CD4-positive, alpha-beta memory T cell (primary cell): ENCODE measurements at regions not wholly inside any gene's neighbourhood (a gene's known extent, or its start where the extent isn't known, plus 50 kb on each side); places are given as distances from the start of the nearest gene placed in this dataset.

Experiments
- CTCF ChIA-PET: fragments of 350-600 bp; sonication (Branson Sonifier 250); formaldehyde crosslinking; loops from one replicate; lab custom pipeline; 2021; ENCODE audit warnings: inconsistent platforms; ENCODE audit not compliant: partially characterized antibody; lab: Charles Lee
- POLR2A ChIA-PET: fragments of 350-600 bp; sonication (Branson Sonifier 250); formaldehyde crosslinking; loops from one replicate; lab custom pipeline; 2021; ENCODE audit not compliant: partially characterized antibody; lab: Charles Lee
- DNase-seq, 5 donors: peaks; one replicate each; pipeline versions ENCODE4 v3.0.0 to v3.0.0-alpha.2; 2020 to 2022; ENCODE audit warnings: mixed read lengths in 1 of 5
- H3K27ac ChIP-seq: one replicate; pipeline ENCODE4 v1.7.0; 2013; ENCODE audit warnings: low read depth, low read length
- H3K27me3 ChIP-seq: 2 replicates; pipeline ENCODE4 v1.7.0; 2013; ENCODE audit warnings: mild to moderate bottlenecking, low read length, moderate library complexity; ENCODE audit not compliant: insufficient read depth
- H3K36me3 ChIP-seq: 2 replicates; pipeline ENCODE4 v1.7.0; 2013; ENCODE audit warnings: mild to moderate bottlenecking, low read length, moderate library complexity; ENCODE audit not compliant: insufficient read depth
- H3K4me1 ChIP-seq: 2 replicates; pipeline ENCODE4 v1.7.0; 2013; ENCODE audit warnings: mild to moderate bottlenecking, low read length, moderate library complexity; ENCODE audit not compliant: insufficient read depth
- H3K4me3 ChIP-seq, 2 donors: one replicate each; pipeline ENCODE4 v1.7.0; 2013; ENCODE audit warnings: low read length in 2 of 2, mild to moderate bottlenecking in 1 of 2
- H3K9me3 ChIP-seq, 2 donors: one replicate each; pipeline ENCODE4 v1.7.0; 2013; ENCODE audit warnings: low read length in 2 of 2, control low read depth in 1 of 2; ENCODE audit not compliant: control insufficient read depth in 1 of 2
- H3K27ac Mint-ChIP-seq, 7 donors: one replicate each; pipeline ENCODE4 v1.8.0; 2020 to 2021; ENCODE audit warnings: mixed read lengths in 7 of 7, mild to moderate bottlenecking in 6 of 7, inconsistent platforms in 3 of 7, moderate library complexity in 3 of 7
- H3K27me3 Mint-ChIP-seq, 2 donors: one replicate each; pipeline ENCODE4 v1.8.0; 2020 to 2021; ENCODE audit warnings: mixed read lengths in 2 of 2
- H3K36me3 Mint-ChIP-seq, 2 donors: one replicate each; pipeline ENCODE4 v1.8.0; 2020 to 2021; ENCODE audit warnings: mixed read lengths in 2 of 2, inconsistent platforms in 1 of 2, mild to moderate bottlenecking in 1 of 2
- H3K4me1 Mint-ChIP-seq, 4 donors: one replicate each; pipeline ENCODE4 v1.8.0; 2020 to 2021; ENCODE audit warnings: mixed read lengths in 4 of 4, mild to moderate bottlenecking in 1 of 4
- H3K4me3 Mint-ChIP-seq, 8 donors: one replicate each; pipeline ENCODE4 v1.8.0; 2020 to 2021; ENCODE audit warnings: mixed read lengths in 8 of 8, mild to moderate bottlenecking in 7 of 8, moderate library complexity in 6 of 8, inconsistent platforms in 3 of 8
- H3K9me3 Mint-ChIP-seq, 8 donors: one replicate each; pipeline ENCODE4 v1.8.0; 2020 to 2021; ENCODE audit warnings: mixed read lengths in 8 of 8, mild to moderate bottlenecking in 5 of 8, inconsistent platforms in 3 of 8, moderate library complexity in 1 of 8
- intact Hi-C: fragments of 100-400 bp; cut with micrococcal nuclease; formaldehyde crosslinking; loops from one replicate; pipeline ENCODE4 v1.15.1; 2023

DNA sequence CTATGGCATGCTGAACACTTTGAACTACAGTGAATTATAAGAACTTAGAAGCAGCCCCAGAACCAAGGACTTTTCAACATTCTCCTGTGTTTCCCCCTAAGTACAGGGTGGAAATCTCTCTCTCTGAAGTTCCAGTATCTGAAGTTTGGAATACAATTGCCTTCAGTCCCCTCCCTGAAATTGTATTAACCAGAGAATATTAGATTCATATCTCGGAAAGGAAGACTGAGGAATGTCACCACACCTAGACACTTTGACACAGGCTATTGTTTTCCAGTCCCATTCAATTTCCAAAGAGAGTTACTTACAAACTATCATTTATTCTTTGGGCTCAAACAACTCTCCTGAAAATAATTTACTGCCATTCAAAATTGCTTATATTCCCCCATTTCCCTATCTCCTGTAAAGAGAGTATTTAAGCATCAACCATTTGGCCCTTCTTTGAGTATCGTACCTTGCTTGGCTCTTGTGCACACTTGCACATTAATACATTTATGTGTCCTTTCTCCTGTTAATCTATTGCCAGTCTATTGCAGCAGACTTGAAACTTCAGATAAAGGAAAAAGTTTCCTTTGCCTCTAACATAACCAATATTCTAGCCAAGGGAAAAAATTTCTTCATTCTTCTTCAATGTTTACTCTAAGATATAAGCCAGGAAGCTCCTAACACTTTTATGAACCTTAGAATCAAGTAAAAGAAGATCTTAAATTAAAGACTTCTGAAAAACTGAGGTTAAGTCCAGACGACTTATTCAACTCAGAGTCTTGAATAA is 402.4 kb upstream of the DDI1 start:
- no peaks in the 10 kb centered on the region for H3K9me3 Mint-ChIP-seq
- H3K4me1 ChIP-seq = no peaks in the 10 kb centered on the region
- no peak overlapping the region for H3K27ac Mint-ChIP-seq
- intact Hi-C loops = no loop called here
- no peak overlapping the region for H3K27ac ChIP-seq
- H3K4me1 Mint-ChIP-seq = no peaks in the 10 kb centered on the region
- ChIA-PET POLR2A (no interaction called here), CTCF (no interaction called here)
- H3K27me3 ChIP-seq = no peaks in the 10 kb centered on the region
- no peaks in the 10 kb centered on the region for H3K27me3 Mint-ChIP-seq
- DNase-seq = no peak
- H3K9me3 ChIP-seq = no peaks in the 10 kb centered on the region
- H3K4me3 Mint-ChIP-seq = no peak overlapping the region
- no peak overlapping the region for H3K4me3 ChIP-seq
- H3K36me3 Mint-ChIP-seq = no peaks in the 10 kb centered on the region
- H3K36me3 ChIP-seq = no peaks in the 10 kb centered on the region

- H3K27ac Mint-ChIP-seq = no peak overlapping the region
- Histone ChIP-seq H3K27me3 (no peaks in the 10 kb centered on the region), H3K36me3 (no peaks in the 10 kb centered on the region), H3K27ac (no peak overlapping the region), H3K4me1 (no peaks in the 10 kb centered on the region), H3K4me3 (no peak overlapping the region), H3K9me3 (no peaks in the 10 kb centered on the region)
- no peak overlapping the region for H3K4me3 Mint-ChIP-seq
- intact Hi-C loops = no loop called here
- H3K9me3 Mint-ChIP-seq = no peaks in the 10 kb centered on the region
- H3K4me1 Mint-ChIP-seq = no peaks in the 10 kb centered on the region
- H3K36me3 Mint-ChIP-seq = no peaks in the 10 kb centered on the region
- ChIA-PET CTCF (interaction anchor here (1.2 kb wide), 1 partner anchor 9 kb away, joined by 4 read pairs; no protein-coding TSS in a partner anchor), POLR2A (no interaction called here)
- DNase-seq = no peak
- H3K27me3 Mint-ChIP-seq = no peaks in the 10 kb centered on the region
These were observed 400.2 kb upstream of the DDI1 start for GRCh38 chr11:103636232-103636631.

DNA sequence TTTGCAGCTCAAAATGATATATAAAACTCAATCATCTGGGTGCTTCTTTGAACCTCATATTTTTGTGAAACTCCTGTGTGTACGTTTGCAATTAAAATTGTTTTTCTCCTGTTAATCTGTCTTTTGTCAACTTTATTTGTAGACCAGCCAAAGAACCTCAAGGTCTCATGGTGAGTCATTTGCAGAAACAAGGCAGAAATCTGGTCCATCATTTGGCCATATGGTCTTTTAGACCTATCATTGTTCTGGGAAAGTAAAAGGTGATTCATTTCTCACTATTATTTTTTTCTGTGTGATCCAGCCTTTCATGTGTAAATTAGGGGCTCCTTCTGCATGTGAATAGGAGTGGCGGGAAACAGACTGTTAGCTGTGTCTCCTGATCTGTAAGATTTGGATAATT is 399.1 kb upstream of the DDI1 start:
- intact Hi-C loops = no loop called here
- no peaks in the 10 kb centered on the region for H3K36me3 Mint-ChIP-seq
- no peak overlapping the region for H3K4me3 Mint-ChIP-seq
- no peaks in the 10 kb centered on the region for H3K27me3 ChIP-seq
- H3K27me3 Mint-ChIP-seq = no peaks in the 10 kb centered on the region
- H3K4me3 ChIP-seq = no peak overlapping the region
- ChIA-PET POLR2A (no interaction called here), CTCF (interaction anchor here (1.2 kb wide), 1 partner anchor 8 kb away, joined by 4 read pairs; no protein-coding TSS in a partner anchor)
- DNase-seq = no peak
- H3K9me3 Mint-ChIP-seq = no peaks in the 10 kb centered on the region
- H3K36me3 ChIP-seq = no peaks in the 10 kb centered on the region
- H3K27ac Mint-ChIP-seq = no peak overlapping the region
- no peaks in the 10 kb centered on the region for H3K9me3 ChIP-seq
- no peaks in the 10 kb centered on the region for H3K4me1 Mint-ChIP-seq
- no peak overlapping the region for H3K27ac ChIP-seq
- no peaks in the 10 kb centered on the region for H3K4me1 ChIP-seq

GRCh38 chr11:103637831-103638230 is 398.6 kb upstream of the DDI1 start:
- no peaks in the 10 kb centered on the region for H3K9me3 Mint-ChIP-seq
- H3K27ac ChIP-seq = no peak overlapping the region
- H3K4me3 Mint-ChIP-seq = no peak overlapping the region
- no peak overlapping the region for H3K27ac Mint-ChIP-seq
- H3K36me3 ChIP-seq = no peaks in the 10 kb centered on the region
- no peak for DNase-seq
- no peak overlapping the region for H3K4me3 ChIP-seq
- ChIA-PET CTCF (no interaction called here), POLR2A (no interaction called here)
- intact Hi-C loops = no loop called here
- H3K27me3 Mint-ChIP-seq = no peaks in the 10 kb centered on the region
- no peaks in the 10 kb centered on the region for H3K4me1 Mint-ChIP-seq
- no peaks in the 10 kb centered on the region for H3K27me3 ChIP-seq
- no peaks in the 10 kb centered on the region for H3K36me3 Mint-ChIP-seq
- no peaks in the 10 kb centered on the region for H3K9me3 ChIP-seq
- no peaks in the 10 kb centered on the region for H3K4me1 ChIP-seq

DNA sequence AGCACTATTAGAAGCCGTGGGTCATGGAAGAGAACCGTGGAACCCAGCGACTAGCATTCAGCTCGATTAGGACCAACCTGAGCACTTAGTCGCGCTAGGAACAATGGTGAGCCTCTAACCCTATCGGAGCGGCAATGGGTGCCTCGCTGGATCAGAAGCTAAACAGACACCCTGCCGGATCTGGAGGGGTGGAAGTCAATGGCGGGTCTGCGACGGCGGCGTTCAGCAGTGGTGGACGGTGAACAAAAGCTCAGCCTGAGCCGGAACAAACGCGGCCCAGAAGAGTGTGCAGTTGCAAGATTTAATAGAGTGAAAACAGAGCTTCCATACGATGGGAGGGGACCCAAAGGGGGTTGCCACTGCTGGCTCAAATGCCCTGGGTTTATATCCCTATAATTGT is 391.8 kb upstream of the DDI1 start:
- Mint-ChIP-seq H3K4me1 (no peaks in the 10 kb centered on the region), H3K9me3 (no peaks in the 10 kb centered on the region), H3K4me3 (no peak overlapping the region), H3K27ac (no peak overlapping the region), H3K27me3 (no peaks in the 10 kb centered on the region), H3K36me3 (no peaks in the 10 kb centered on the region)
- no peaks in the 10 kb centered on the region for H3K36me3 ChIP-seq
- no peaks in the 10 kb centered on the region for H3K4me1 ChIP-seq
- POLR2A ChIA-PET = no interaction called here
- intact Hi-C loops = no loop called here
- H3K27ac ChIP-seq = no peak overlapping the region
- H3K9me3 ChIP-seq = no peaks in the 10 kb centered on the region
- H3K27me3 ChIP-seq = no peaks in the 10 kb centered on the region
- no peak for DNase-seq
- H3K4me3 ChIP-seq = no peak overlapping the region
- CTCF ChIA-PET = no interaction called here

- H3K36me3 Mint-ChIP-seq = no peaks in the 10 kb centered on the region
- no peaks in the 10 kb centered on the region for H3K9me3 ChIP-seq
These were observed 388.4 kb upstream of the DDI1 start for GRCh38 chr11:103648054-103648453.

GRCh38 chr11:103648670-103649400 is 387.6 kb upstream of the DDI1 start:
- no peak overlapping the region for H3K4me3 Mint-ChIP-seq
- H3K27ac Mint-ChIP-seq = no peak overlapping the region
- H3K36me3 Mint-ChIP-seq = no peaks in the 10 kb centered on the region
- CTCF ChIA-PET = no interaction called here
- intact Hi-C loops = no loop called here
- POLR2A ChIA-PET = no interaction called here
- Histone ChIP-seq H3K4me3 (no peak overlapping the region), H3K27me3 (no peaks in the 10 kb centered on the region), H3K4me1 (no peaks in the 10 kb centered on the region), H3K9me3 (no peaks in the 10 kb centered on the region), H3K36me3 (no peaks in the 10 kb centered on the region), H3K27ac (no peak overlapping the region)
- H3K4me1 Mint-ChIP-seq = no peaks in the 10 kb centered on the region
- no peaks in the 10 kb centered on the region for H3K27me3 Mint-ChIP-seq
- peaks cover 0 to 10% (median 2%) of the 10 kb centered on the region in 8 donors for H3K9me3 Mint-ChIP-seq
- no peak for DNase-seq

More at GRCh38 chr11:103648054-103648453, 388.4 kb upstream of the DDI1 start:
- no peaks in the 10 kb centered on the region for H3K36me3 ChIP-seq
- DNase-seq = no peak
- Mint-ChIP-seq H3K27ac (no peak overlapping the region), H3K27me3 (no peaks in the 10 kb centered on the region), H3K9me3 (peaks cover 0 to 10% (median 2%) of the 10 kb centered on the region in 8 donors), H3K4me1 (no peaks in the 10 kb centered on the region), H3K4me3 (no peak overlapping the region)
- no peaks in the 10 kb centered on the region for H3K27me3 ChIP-seq
- no peaks in the 10 kb centered on the region for H3K4me1 ChIP-seq
- POLR2A ChIA-PET = no interaction called here
- intact Hi-C loops = no loop called here
- no peak overlapping the region for H3K4me3 ChIP-seq
- no peak overlapping the region for H3K27ac ChIP-seq
- CTCF ChIA-PET = no interaction called here
